Spleen (tissue), 11 donors: ENCODE measurements at regions not wholly inside any gene's neighbourhood (a gene's known extent, or its start where the extent isn't known, plus 50 kb on each side); places are given as distances from the start of the nearest gene placed in this dataset.

Experiments used
- DNase-seq: peaks from one replicate; pipeline ENCODE4 v3.0.0-alpha.2; 2020
- H3K27ac ChIP-seq, 8 donors: fragments of 200-600 bp; sonication (generic) in 7 of 8; 1 replicate in 4 of 8; 2 replicates in 4 of 8; pipeline versions ENCODE4 v1.5.0 to v1.8.0; 2016 to 2021; ENCODE audit warnings: inconsistent platforms in 4 of 8, mild to moderate bottlenecking in 4 of 8, moderate library complexity in 1 of 8
- H3K27me3 ChIP-seq, 7 donors: fragments of 200-600 bp; sonication (generic) in 6 of 7; replicated peaks in 1 of 7; 1 replicate in 4 of 7; 2 replicates in 3 of 7; pipeline versions ENCODE4 v1.5.0 to v1.8.0; 2016 to 2021; ENCODE audit warnings: inconsistent platforms in 3 of 7, mild to moderate bottlenecking in 1 of 7
- H3K36me3 ChIP-seq, 6 donors: fragments of 200-600 bp; sonication (generic) in 5 of 6; 1 replicate in 4 of 6; 2 replicates in 2 of 6; pipeline versions ENCODE4 v1.5.0 to v1.8.0; 2016 to 2021; ENCODE audit warnings: inconsistent platforms in 2 of 6
- H3K4me1 ChIP-seq, 6 donors: fragments of 200-600 bp; sonication (generic) in 5 of 6; 1 replicate in 3 of 6; 2 replicates in 3 of 6; pipeline versions ENCODE4 v1.5.0 to v1.8.0; 2016 to 2021; ENCODE audit warnings: inconsistent platforms in 3 of 6
- H3K4me3 ChIP-seq, 8 donors: fragments of 200-600 bp; sonication (generic) in 7 of 8; 1 replicate in 4 of 8; 2 replicates in 4 of 8; pipeline versions ENCODE4 v1.5.0 to v1.8.0; 2016 to 2021; ENCODE audit warnings: inconsistent platforms in 4 of 8, mild to moderate bottlenecking in 4 of 8, moderate library complexity in 2 of 8
- H3K9me3 ChIP-seq, 8 donors: fragments of 200-600 bp; sonication (generic) in 7 of 8; 1 replicate in 4 of 8; 2 replicates in 4 of 8; pipeline versions ENCODE4 v1.5.0 to v1.8.0; 2016 to 2021; ENCODE audit warnings: inconsistent platforms in 4 of 8
- POLR2A ChIP-seq, 3 donors: fragments of 450-650 bp; IDR thresholded peaks; one replicate each; pipeline ENCODE4 v1.5.1; 2017; ENCODE audit warnings: antibody characterized with exemption in 3 of 3, mild to moderate bottlenecking in 1 of 3
- POLR2AphosphoS5 ChIP-seq, 3 donors: sonication (generic); formaldehyde crosslinking; IDR thresholded peaks; one replicate each; pipeline ENCODE4 v1.5.1; 2017; ENCODE audit warnings: antibody characterized with exemption in 3 of 3
- WGBS, 5 donors: extraction: QIAGEN DNeasy Blood & Tissue Kit in 3 of 5; methylation state at CpG; one replicate each; pipeline versions ENCODE4 v1.1.5 to v1.1.7; 2013 to 2018; 5-methylcytosine and 5-hydroxymethylcytosine counted together
- intact Hi-C: fragments of 100-400 bp; cut with DNase I; formaldehyde crosslinking; loops from one replicate; pipeline ENCODE4 v1.15.0; 2023; ENCODE audit warnings: low total_unique reads
- TF ChIP-seq, protein P1 (sequence below), 11 experiments: fragments of 200-600 bp in 7 of 11; fragments of 450-650 bp in 4 of 11; sonication (generic) in 4 of 11; IDR thresholded peaks in 8 of 11; conservative IDR thresholded peaks in 3 of 11; 1 replicate in 7 of 11; 2 replicates in 4 of 11; pipeline versions ENCODE4 v1.4.0 to v1.8.0; 2016 to 2021; ENCODE audit warnings: antibody characterized with exemption in 11 of 11, inconsistent platforms in 4 of 11, mild to moderate bottlenecking in 1 of 11
- donor health status: healthy with polysubstance abuse.
- donor health status: DM: no; HTN: no; CAD: no; lungs with moderate emphysema.
- donor health status: DM: no; HTN: no; CAD: no.
- donor health status: Bipolar disorder and iron deficiency.
- donor health status: healthy.
- donor health status: DM: no; HTN: no; CAD: no.
- donor health status: DM: yes; HTN: yes; CAD: no.

DNA sequence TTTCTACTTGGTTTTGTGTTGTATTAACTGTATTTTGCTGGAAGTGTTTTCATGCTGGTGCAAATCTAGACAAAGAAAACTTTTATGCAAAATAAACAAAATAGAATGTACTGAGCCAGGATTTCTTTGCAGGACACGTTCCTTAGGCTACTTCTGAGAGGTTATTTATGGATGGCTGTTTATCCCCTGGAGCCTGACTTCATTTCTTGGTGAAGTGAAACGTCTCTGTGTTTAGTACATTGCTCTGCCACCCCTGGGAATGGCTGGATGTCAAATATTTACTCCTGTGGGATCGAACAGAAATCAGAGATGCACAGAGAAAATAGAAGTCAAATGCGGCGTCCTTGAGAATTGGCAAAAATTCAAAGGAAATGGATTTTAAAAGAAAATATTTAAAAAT, 327.1 kb upstream of the MPDZ start:
- Histone ChIP-seq H3K4me1 (peaks cover 0 to 4% (median 0%) of the 10 kb centered on the region in 6 donors), H3K36me3 (no peaks in the 10 kb centered on the region), H3K4me3 (no peak overlapping the region), H3K9me3 (peaks cover 0 to 21% (median 6%) of the 10 kb centered on the region in 8 donors), H3K27ac (no peak overlapping the region), H3K27me3 (no peaks in the 10 kb centered on the region)
- 58 to 66% (median 62%) methylated on average over 5 of the region's 5 CpGs for WGBS, 5 donors
- TF ChIP-seq POLR2A (IDR thresholded peaks at IDR 0.05) = no peak
- TF ChIP-seq POLR2AphosphoS5 (IDR thresholded peaks at IDR 0.05) = no peak
- TF ChIP-seq, protein P1, sequence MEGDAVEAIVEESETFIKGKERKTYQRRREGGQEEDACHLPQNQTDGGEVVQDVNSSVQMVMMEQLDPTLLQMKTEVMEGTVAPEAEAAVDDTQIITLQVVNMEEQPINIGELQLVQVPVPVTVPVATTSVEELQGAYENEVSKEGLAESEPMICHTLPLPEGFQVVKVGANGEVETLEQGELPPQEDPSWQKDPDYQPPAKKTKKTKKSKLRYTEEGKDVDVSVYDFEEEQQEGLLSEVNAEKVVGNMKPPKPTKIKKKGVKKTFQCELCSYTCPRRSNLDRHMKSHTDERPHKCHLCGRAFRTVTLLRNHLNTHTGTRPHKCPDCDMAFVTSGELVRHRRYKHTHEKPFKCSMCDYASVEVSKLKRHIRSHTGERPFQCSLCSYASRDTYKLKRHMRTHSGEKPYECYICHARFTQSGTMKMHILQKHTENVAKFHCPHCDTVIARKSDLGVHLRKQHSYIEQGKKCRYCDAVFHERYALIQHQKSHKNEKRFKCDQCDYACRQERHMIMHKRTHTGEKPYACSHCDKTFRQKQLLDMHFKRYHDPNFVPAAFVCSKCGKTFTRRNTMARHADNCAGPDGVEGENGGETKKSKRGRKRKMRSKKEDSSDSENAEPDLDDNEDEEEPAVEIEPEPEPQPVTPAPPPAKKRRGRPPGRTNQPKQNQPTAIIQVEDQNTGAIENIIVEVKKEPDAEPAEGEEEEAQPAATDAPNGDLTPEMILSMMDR (IDR thresholded peaks at IDR 0.05 in 8 of 11, conservative IDR thresholded peaks at IDR 0.05 in 3 of 11) = no peak
- DNase-seq = no peak
- intact Hi-C loops = no loop called here

DNA sequence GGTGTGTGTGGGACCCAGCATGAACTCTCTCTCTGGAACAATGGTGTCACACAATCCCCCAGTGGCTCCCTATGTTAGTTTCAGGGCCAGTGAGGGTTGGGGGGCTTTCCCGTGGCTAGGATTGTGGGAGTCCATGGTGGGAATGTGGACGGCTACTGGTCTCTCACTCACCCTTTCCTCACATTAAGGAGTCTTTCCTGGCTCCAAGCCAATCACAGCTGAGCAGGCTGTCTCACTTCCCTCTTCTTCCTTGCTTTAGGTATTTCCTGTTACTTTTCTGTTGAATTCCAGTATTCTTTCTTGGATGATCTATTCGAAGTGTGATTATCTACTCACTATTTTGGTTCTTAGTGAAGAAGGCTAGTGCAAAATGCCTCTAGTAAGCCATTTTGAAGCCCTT, 324.4 kb upstream of the MPDZ start:
- Histone ChIP-seq H3K4me3 (no peak overlapping the region), H3K36me3 (no peaks in the 10 kb centered on the region), H3K9me3 (peaks cover 0 to 18% (median 5%) of the 10 kb centered on the region in 8 donors), H3K27me3 (no peaks in the 10 kb centered on the region), H3K27ac (no peak overlapping the region), H3K4me1 (peaks cover 0 to 4% (median 0%) of the 10 kb centered on the region in 6 donors)
- intact Hi-C loops = no loop called here
- DNase-seq = no peak
- 58 to 82% (median 72%) methylated on average over 3 of the region's 3 CpGs for WGBS, 5 donors
- TF ChIP-seq POLR2A (IDR thresholded peaks at IDR 0.05) = no peak
- TF ChIP-seq, protein P1 (IDR thresholded peaks at IDR 0.05 in 8 of 11, conservative IDR thresholded peaks at IDR 0.05 in 3 of 11) = no peak
- TF ChIP-seq POLR2AphosphoS5 (IDR thresholded peaks at IDR 0.05) = no peak

DNA sequence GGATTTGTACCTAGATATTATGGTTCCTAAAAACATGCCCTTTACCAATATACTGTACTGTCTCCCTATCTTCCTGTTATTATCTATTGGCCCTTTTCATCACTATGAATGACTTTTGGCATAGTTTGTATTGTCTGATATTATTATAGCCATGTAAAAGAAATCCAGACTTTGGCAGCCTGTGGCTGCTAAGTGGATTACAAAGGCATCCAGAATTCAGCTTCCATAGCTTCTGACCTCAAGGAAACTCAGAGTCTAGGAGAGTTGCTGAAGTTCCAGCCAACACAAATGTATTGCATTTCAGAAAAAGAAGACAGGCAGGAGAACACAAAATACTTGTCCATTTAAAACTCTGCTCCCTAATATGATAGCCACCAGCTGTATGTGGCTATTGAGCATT, 319.2 kb upstream of the MPDZ start:
- no peaks in the 10 kb centered on the region for H3K27me3 ChIP-seq
- no peak overlapping the region for H3K4me3 ChIP-seq
- no peaks in the 10 kb centered on the region for H3K4me1 ChIP-seq
- no peaks in the 10 kb centered on the region for H3K36me3 ChIP-seq
- TF ChIP-seq, protein P1 (IDR thresholded peaks at IDR 0.05 in 8 of 11, conservative IDR thresholded peaks at IDR 0.05 in 3 of 11) = no peak
- TF ChIP-seq POLR2AphosphoS5 (IDR thresholded peaks at IDR 0.05) (no peak), POLR2A (IDR thresholded peaks at IDR 0.05) (no peak)
- H3K27ac ChIP-seq = no peak overlapping the region
- intact Hi-C loops = no loop called here
- no peak for DNase-seq
- H3K9me3 ChIP-seq = peaks cover 0 to 22% (median 5%) of the 10 kb centered on the region in 8 donors

DNA sequence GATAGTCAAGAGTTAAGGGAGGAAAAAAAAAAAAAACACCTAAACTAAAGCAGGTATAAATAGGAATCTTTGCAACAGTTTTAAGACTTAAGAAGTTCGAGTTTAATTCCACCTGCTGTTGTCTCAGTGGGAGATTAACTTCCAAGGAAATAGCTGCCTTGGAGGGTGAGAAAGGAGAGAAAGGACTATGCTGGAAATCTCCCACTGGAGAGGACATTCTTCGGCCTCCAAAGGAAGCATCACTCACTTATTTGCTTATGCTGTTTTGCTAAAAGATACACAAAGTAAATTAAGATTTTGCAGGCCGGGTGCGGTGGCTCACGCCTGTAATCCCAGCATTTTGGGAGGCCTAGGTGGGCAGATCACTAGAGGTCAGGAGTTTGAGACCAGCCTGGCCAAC, 317.9 kb upstream of the MPDZ start:
- no peak for DNase-seq
- 80 to 91% (median 86%) methylated on average over 5 of the region's 5 CpGs for WGBS, 5 donors
- Histone ChIP-seq H3K27me3 (no peaks in the 10 kb centered on the region), H3K27ac (no peak overlapping the region), H3K36me3 (no peaks in the 10 kb centered on the region), H3K4me1 (no peaks in the 10 kb centered on the region), H3K9me3 (peaks cover 0 to 13% (median 4%) of the 10 kb centered on the region in 8 donors), H3K4me3 (no peak overlapping the region)
- intact Hi-C loops = no loop called here
- TF ChIP-seq POLR2A (IDR thresholded peaks at IDR 0.05) (no peak), POLR2AphosphoS5 (IDR thresholded peaks at IDR 0.05) (no peak)
- TF ChIP-seq, protein P1 (IDR thresholded peaks at IDR 0.05 in 8 of 11, conservative IDR thresholded peaks at IDR 0.05 in 3 of 11) = no peak
